Esophagus squamous epithelium (tissue), 4 donors: ENCODE measurements at regions not wholly inside any gene's neighbourhood (a gene's known extent, or its start where the extent isn't known, plus 50 kb on each side); places are given as distances from the start of the nearest gene placed in this dataset.

Source experiments
- POLR2A ChIP-seq, 4 donors: fragments of 450-650 bp; IDR thresholded peaks; one replicate each; pipeline ENCODE4 v1.6.1; 2017; ENCODE audit warnings: antibody characterized with exemption in 4 of 4, mild to moderate bottlenecking in 4 of 4, moderate library complexity in 3 of 4
- TF ChIP-seq, protein P1 (sequence below), 6 experiments: fragments of 450-650 bp in 4 of 6; fragments of 200-600 bp in 2 of 6; sonication (generic) in 2 of 6; IDR thresholded peaks; one replicate each; pipeline ENCODE4 v1.5.1; 2016 to 2019; ENCODE audit warnings: antibody characterized with exemption in 6 of 6, mild to moderate bottlenecking in 4 of 6, moderate library complexity in 4 of 6

DNA sequence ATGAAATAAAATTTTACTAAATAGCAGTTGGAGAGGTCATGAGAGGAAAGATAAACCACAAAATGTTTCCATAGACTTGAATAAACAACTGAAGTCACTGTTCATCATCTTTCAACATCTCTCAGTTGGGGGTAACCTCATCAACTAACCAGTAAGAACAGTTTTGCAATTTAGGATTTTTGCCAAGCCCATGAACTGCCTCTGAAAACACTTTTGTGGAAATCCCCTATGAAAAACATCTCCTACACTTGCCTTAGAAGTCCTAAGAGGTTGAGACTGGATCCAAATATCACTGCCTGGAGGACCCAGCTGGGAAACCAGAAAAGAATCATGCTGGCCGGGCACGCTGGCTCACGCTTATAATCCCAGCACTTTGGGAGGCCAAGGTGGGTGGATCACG is 273.1 kb downstream of the C12orf50 start:
- TF ChIP-seq, protein P1, sequence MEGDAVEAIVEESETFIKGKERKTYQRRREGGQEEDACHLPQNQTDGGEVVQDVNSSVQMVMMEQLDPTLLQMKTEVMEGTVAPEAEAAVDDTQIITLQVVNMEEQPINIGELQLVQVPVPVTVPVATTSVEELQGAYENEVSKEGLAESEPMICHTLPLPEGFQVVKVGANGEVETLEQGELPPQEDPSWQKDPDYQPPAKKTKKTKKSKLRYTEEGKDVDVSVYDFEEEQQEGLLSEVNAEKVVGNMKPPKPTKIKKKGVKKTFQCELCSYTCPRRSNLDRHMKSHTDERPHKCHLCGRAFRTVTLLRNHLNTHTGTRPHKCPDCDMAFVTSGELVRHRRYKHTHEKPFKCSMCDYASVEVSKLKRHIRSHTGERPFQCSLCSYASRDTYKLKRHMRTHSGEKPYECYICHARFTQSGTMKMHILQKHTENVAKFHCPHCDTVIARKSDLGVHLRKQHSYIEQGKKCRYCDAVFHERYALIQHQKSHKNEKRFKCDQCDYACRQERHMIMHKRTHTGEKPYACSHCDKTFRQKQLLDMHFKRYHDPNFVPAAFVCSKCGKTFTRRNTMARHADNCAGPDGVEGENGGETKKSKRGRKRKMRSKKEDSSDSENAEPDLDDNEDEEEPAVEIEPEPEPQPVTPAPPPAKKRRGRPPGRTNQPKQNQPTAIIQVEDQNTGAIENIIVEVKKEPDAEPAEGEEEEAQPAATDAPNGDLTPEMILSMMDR (IDR thresholded peaks at IDR 0.05), result no peak
- no peak for TF ChIP-seq POLR2A (IDR thresholded peaks at IDR 0.05)
